Astrocyte (in vitro differentiated cells and primary cell): ENCODE measurements at regions not wholly inside any gene's neighbourhood (a gene's known extent, or its start where the extent isn't known, plus 50 kb on each side); places are given as distances from the start of the nearest gene placed in this dataset.

ENCODE experiments used
- DNase-seq: peaks from one replicate; pipeline ENCODE4 v3.0.0-alpha.2; 2010; ENCODE audit warnings: low read depth
- FAIRE-seq: peaks from 2 replicates; lab custom pipeline; 2011; peaks lifted over from hg19 to GRCh38; lab: Jason Lieb, UNC
- H2AFZ ChIP-seq: 2 replicates; pipeline ENCODE4 v1.6.0; 2012; ENCODE audit warnings: low read depth, low read length, inconsistent platforms
- H3K27ac ChIP-seq: 2 replicates; pipeline ENCODE4 v1.5.1; 2011; ENCODE audit warnings: low read depth, low read length, inconsistent platforms
- H3K27me3 ChIP-seq: 2 replicates; pipeline ENCODE4 v1.6.0; 2011; ENCODE audit warnings: low read length, inconsistent platforms; ENCODE audit not compliant: insufficient read depth
- H3K36me3 ChIP-seq: 2 replicates; pipeline ENCODE4 v1.5.1; 2011; ENCODE audit warnings: low read length, inconsistent platforms; ENCODE audit not compliant: insufficient read depth
- H3K4me1 ChIP-seq: 2 replicates; pipeline ENCODE4 v1.5.1; 2011; ENCODE audit warnings: low read length, inconsistent platforms; ENCODE audit not compliant: insufficient read depth
- H3K4me2 ChIP-seq: 2 replicates; pipeline ENCODE4 v1.6.0; 2012; ENCODE audit warnings: low read length, inconsistent platforms
- H3K4me3 ChIP-seq: 2 replicates; pipeline ENCODE4 v1.5.1; 2011; ENCODE audit warnings: low read depth, mild to moderate bottlenecking, low read length, inconsistent platforms; ENCODE audit not compliant: insufficient read depth
- H3K79me2 ChIP-seq: 2 replicates; pipeline ENCODE4 v1.6.0; 2012; ENCODE audit warnings: mild to moderate bottlenecking, low read length, inconsistent platforms; ENCODE audit not compliant: insufficient read depth
- H3K9ac ChIP-seq: 2 replicates; pipeline ENCODE4 v1.6.0; 2012; ENCODE audit warnings: mild to moderate bottlenecking, low read length, inconsistent platforms
- H3K9me3 ChIP-seq: 2 replicates; pipeline ENCODE4 v1.5.1; 2012; ENCODE audit warnings: low read depth, mild to moderate bottlenecking, low read length, inconsistent platforms; ENCODE audit not compliant: insufficient read depth
- H4K20me1 ChIP-seq: 2 replicates; pipeline ENCODE4 v1.6.0; 2012; ENCODE audit warnings: low read length, inconsistent platforms; ENCODE audit not compliant: insufficient read depth
- H3K27ac Mint-ChIP-seq: one replicate; pipeline ENCODE4 v1.8.0; 2021; ENCODE audit warnings: mild to moderate bottlenecking, mixed read lengths; ENCODE audit not compliant: unreplicated experiment
- H3K27me3 Mint-ChIP-seq: one replicate; pipeline ENCODE4 v1.8.0; 2021; ENCODE audit warnings: low read depth, mixed read lengths; ENCODE audit not compliant: unreplicated experiment
- H3K36me3 Mint-ChIP-seq: one replicate; pipeline ENCODE4 v1.8.0; 2021; ENCODE audit warnings: low read depth, mixed read lengths; ENCODE audit not compliant: unreplicated experiment
- H3K4me1 Mint-ChIP-seq: one replicate; pipeline ENCODE4 v1.8.0; 2021; ENCODE audit warnings: low read depth, mixed read lengths; ENCODE audit not compliant: unreplicated experiment
- H3K4me3 Mint-ChIP-seq: one replicate; pipeline ENCODE4 v1.8.0; 2021; ENCODE audit warnings: mild to moderate bottlenecking, moderate library complexity, mixed read lengths; ENCODE audit not compliant: unreplicated experiment
- H3K9me3 Mint-ChIP-seq: one replicate; pipeline ENCODE4 v1.8.0; 2021; ENCODE audit warnings: mild to moderate bottlenecking, mixed read lengths; ENCODE audit not compliant: unreplicated experiment
- CTCF ChIP-seq: IDR thresholded peaks from 2 replicates; pipeline ENCODE4 v1.5.1; 2011; ENCODE audit warnings: low read depth, mild to moderate bottlenecking, inconsistent platforms, low read length, moderate library complexity; ENCODE audit not compliant: insufficient read depth
- EZH2 ChIP-seq: IDR thresholded peaks from 2 replicates; pipeline ENCODE4 v1.6.1; 2012; ENCODE audit warnings: mild to moderate bottlenecking, low read length, inconsistent platforms; ENCODE audit not compliant: insufficient read depth

- DNase-seq: no peak
- H3K27me3 Mint-ChIP-seq: no peaks in the 10 kb centered on the region
- H3K9me3 Mint-ChIP-seq: peaks cover 2% of the 10 kb centered on the region
- Histone ChIP-seq H3K36me3 (no peaks in the 10 kb centered on the region), H2AFZ (no peak overlapping the region), H3K27ac (no peak overlapping the region), H3K4me1 (no peaks in the 10 kb centered on the region), H4K20me1 (no peaks in the 10 kb centered on the region), H3K27me3 (no peaks in the 10 kb centered on the region), H3K9me3 (no peaks in the 10 kb centered on the region), H3K79me2 (no peaks in the 10 kb centered on the region), H3K4me2 (no peak overlapping the region), H3K4me3 (no peak overlapping the region), H3K9ac (no peak overlapping the region)
- FAIRE-seq: no peak
- peaks cover 3% of the 10 kb centered on the region for H3K4me1 Mint-ChIP-seq
- no peak overlapping the region for H3K4me3 Mint-ChIP-seq
- no peak for TF ChIP-seq CTCF
- no peak for TF ChIP-seq EZH2
- no peak overlapping the region for H3K27ac Mint-ChIP-seq
- H3K36me3 Mint-ChIP-seq: no peaks in the 10 kb centered on the region
These were observed 152.6 kb downstream of the ZC3H11B start for GRCh38 chr1:219460081-219460895.

GRCh38 chr1:219459351-219460080 lies 153.4 kb downstream of the ZC3H11B start:
- H3K4me2 ChIP-seq: no peak overlapping the region
- no peaks in the 10 kb centered on the region for H3K4me1 ChIP-seq
- H3K79me2 ChIP-seq: no peaks in the 10 kb centered on the region
- no peaks in the 10 kb centered on the region for H3K9me3 ChIP-seq
- FAIRE-seq: no peak
- no peak overlapping the region for H3K27ac ChIP-seq
- no peaks in the 10 kb centered on the region for H3K36me3 ChIP-seq
- DNase-seq: no peak
- no peak overlapping the region for H3K4me3 Mint-ChIP-seq
- no peak overlapping the region for H3K9ac ChIP-seq
- H3K4me3 ChIP-seq: no peak overlapping the region
- peaks cover 2% of the 10 kb centered on the region for H3K9me3 Mint-ChIP-seq
- TF ChIP-seq CTCF (no peak), EZH2 (no peak)
- H3K27ac Mint-ChIP-seq: no peak overlapping the region
- H4K20me1 ChIP-seq: no peaks in the 10 kb centered on the region
- no peaks in the 10 kb centered on the region for H3K4me1 Mint-ChIP-seq
- H2AFZ ChIP-seq: no peak overlapping the region
- no peaks in the 10 kb centered on the region for H3K36me3 Mint-ChIP-seq
- no peaks in the 10 kb centered on the region for H3K27me3 Mint-ChIP-seq
- H3K27me3 ChIP-seq: no peaks in the 10 kb centered on the region

GRCh38 chr1:219446288-219446687 lies 166.6 kb downstream of the ZC3H11B start:
- no peaks in the 10 kb centered on the region for H4K20me1 ChIP-seq
- H3K27me3 ChIP-seq: no peaks in the 10 kb centered on the region
- no peak for TF ChIP-seq CTCF
- TF ChIP-seq EZH2: no peak
- FAIRE-seq: no peak
- H3K4me1 ChIP-seq: peaks cover 13% of the 10 kb centered on the region
- H3K79me2 ChIP-seq: no peaks in the 10 kb centered on the region
- H3K4me3 ChIP-seq: no peak overlapping the region
- H3K36me3 ChIP-seq: no peaks in the 10 kb centered on the region
- Mint-ChIP-seq H3K4me1 (peaks cover 20% of the 10 kb centered on the region), H3K9me3 (no peaks in the 10 kb centered on the region), H3K36me3 (no peaks in the 10 kb centered on the region), H3K27ac (no peak overlapping the region), H3K4me3 (no peak overlapping the region), H3K27me3 (no peaks in the 10 kb centered on the region)
- H3K9me3 ChIP-seq: no peaks in the 10 kb centered on the region
- no peak overlapping the region for H3K27ac ChIP-seq
- H2AFZ ChIP-seq: no peak overlapping the region
- H3K9ac ChIP-seq: no peak overlapping the region
- H3K4me2 ChIP-seq: no peak overlapping the region
- DNase-seq: no peak
